B cell (primary cell): ENCODE measurements at regions not wholly inside any gene's neighbourhood (a gene's known extent, or its start where the extent isn't known, plus 50 kb on each side); places are given as distances from the start of the nearest gene placed in this dataset.
"Not testable (repeated sequence)": the region's sequence is repeated elsewhere in the genome, so short reads cannot be mapped to it uniquely, and the experiment has no call there.

Experiments
- ATAC-seq: fragments of 200-7000 bp; cut with Tn5 transposase; one replicate; pipeline ENCODE4 v1.10.0; 2021; ENCODE audit warnings: low read depth, mild to moderate bottlenecking, moderate number of reproducible peaks, moderate library complexity
- CTCF ChIA-PET: fragments of 350-600 bp; sonication (Branson Sonifier 250); formaldehyde crosslinking; loops from one replicate; lab custom pipeline; 2021; ENCODE audit warnings: antibody characterized with exemption, inconsistent platforms; lab: Charles Lee
- POLR2A ChIA-PET: fragments of 350-600 bp; sonication (Branson Sonifier 250); formaldehyde crosslinking; loops from one replicate; lab custom pipeline; 2021; ENCODE audit warnings: antibody characterized with exemption; lab: Charles Lee
- DNase-seq: peaks from one replicate; pipeline ENCODE4 v3.0.0; 2013
- H2AFZ ChIP-seq: 2 replicates; pipeline ENCODE4 v1.6.1; 2012; ENCODE audit warnings: mild to moderate bottlenecking, low read depth, low read length; ENCODE audit not compliant: insufficient read depth, poor library complexity, severe bottlenecking
- H3K27ac ChIP-seq, 2 donors: 1 replicate in 1 of 2; 2 replicates in 1 of 2; pipeline ENCODE4 v1.5.1; 2012 to 2013; ENCODE audit warnings: low read length in 2 of 2, mild to moderate bottlenecking in 2 of 2, moderate library complexity in 1 of 2
- H3K27me3 ChIP-seq, 4 experiments: fragments of 200-600 bp in 1 of 4; sonication (generic) in 1 of 4; replicated peaks in 1 of 4; 1 replicate in 2 of 4; 2 replicates in 2 of 4; pipeline versions ENCODE4 v1.6.1 to v1.7.0; 2013 to 2016; ENCODE audit warnings: low read length in 3 of 4, mild to moderate bottlenecking in 2 of 4, mixed read lengths in 1 of 4, moderate library complexity in 1 of 4; ENCODE audit not compliant: insufficient read depth in 4 of 4, control insufficient read depth in 3 of 4; ENCODE audit errors: control extremely low read depth in 1 of 4
- H3K36me3 ChIP-seq, 2 experiments: replicated peaks in 1 of 2; 1 replicate in 1 of 2; 2 replicates in 1 of 2; pipeline versions ENCODE4 v1.6.1 to v1.7.1; 2013; ENCODE audit warnings: low read length in 1 of 2; ENCODE audit not compliant: insufficient read depth in 2 of 2, control insufficient read depth in 1 of 2; ENCODE audit errors: control extremely low read depth in 1 of 2, extremely low read depth in 1 of 2
- H3K4me1 ChIP-seq, 2 donors: fragments of 200-600 bp in 1 of 2; sonication (generic) in 1 of 2; 1 replicate in 1 of 2; 2 replicates in 1 of 2; pipeline versions ENCODE4 v1.5.1 to v1.6.1; 2013 to 2017; ENCODE audit warnings: low read length in 2 of 2; ENCODE audit not compliant: control insufficient read depth in 2 of 2, insufficient read depth in 2 of 2
- H3K4me2 ChIP-seq: replicated peaks from 2 replicates; pipeline ENCODE3; 2012; ENCODE audit warnings: mild to moderate bottlenecking, low read depth, low read length; ENCODE audit not compliant: poor library complexity, severe bottlenecking
- H3K4me3 ChIP-seq, 5 experiments: fragments of 200-600 bp in 1 of 5; sonication (generic) in 1 of 5; 1 replicate in 3 of 5; 2 replicates in 2 of 5; pipeline versions ENCODE4 v1.5.1 to v1.7.0; 2011 to 2016; ENCODE audit warnings: low read length in 4 of 5, mild to moderate bottlenecking in 4 of 5, low read depth in 2 of 5, control low read depth in 1 of 5, moderate library complexity in 1 of 5; ENCODE audit not compliant: insufficient read depth in 1 of 5; ENCODE audit errors: control extremely low read depth in 1 of 5, extremely low read depth in 1 of 5
- H3K79me2 ChIP-seq: fragments of 200-600 bp; sonication (generic); one replicate; pipeline ENCODE4 v1.6.0; 2016; ENCODE audit warnings: low read length; ENCODE audit not compliant: control insufficient read depth, insufficient read depth
- H3K9ac ChIP-seq: fragments of 200-600 bp; sonication (generic); 2 replicates; pipeline ENCODE4 v1.6.1; 2017; ENCODE audit warnings: mild to moderate bottlenecking, low read length, moderate library complexity
- H3K9me3 ChIP-seq, 3 donors: one replicate each; pipeline versions ENCODE4 v1.6.1 to v1.7.1; 2013; ENCODE audit warnings: low read length in 2 of 3; ENCODE audit not compliant: control insufficient read depth in 2 of 3, insufficient read depth in 1 of 3; ENCODE audit errors: control extremely low read depth in 1 of 3
- H4K20me1 ChIP-seq: 2 replicates; pipeline ENCODE4 v1.6.0; 2012; ENCODE audit warnings: mild to moderate bottlenecking, low read length; ENCODE audit not compliant: insufficient read depth, control insufficient read depth, poor library complexity, severe bottlenecking
- H3K27ac Mint-ChIP-seq: one replicate; pipeline ENCODE4 v1.8.0; 2021; ENCODE audit warnings: mixed read lengths
- H3K27me3 Mint-ChIP-seq: one replicate; pipeline ENCODE4 v1.8.0; 2021; ENCODE audit warnings: mixed read lengths
- H3K4me1 Mint-ChIP-seq: one replicate; pipeline ENCODE4 v1.8.0; 2021; ENCODE audit warnings: mixed read lengths
- H3K4me3 Mint-ChIP-seq: one replicate; pipeline ENCODE4 v1.8.0; 2021; ENCODE audit warnings: mixed read lengths
- H3K9me3 Mint-ChIP-seq: one replicate; pipeline ENCODE4 v1.8.0; 2022; ENCODE audit warnings: mixed read lengths; ENCODE audit not compliant: insufficient read depth
- CTCF ChIP-seq: fragments of 200-600 bp; IDR thresholded peaks from one replicate; pipeline ENCODE4 v1.8.0; 2022; ENCODE audit warnings: antibody characterized with exemption, mild to moderate bottlenecking
- EZH2 ChIP-seq: IDR thresholded peaks from 2 replicates; pipeline ENCODE4 v1.6.1; 2012; ENCODE audit warnings: borderline replicate concordance, low read depth, mild to moderate bottlenecking, moderate library complexity, low read length; ENCODE audit not compliant: insufficient read depth, poor library complexity, severe bottlenecking
- WGBS: methylation state at CpG from one replicate; pipeline ENCODE4 v1.1.5; 2013; ENCODE audit warnings: missing lambda C conversion rate; ENCODE audit not compliant: insufficient coverage; 5-methylcytosine and 5-hydroxymethylcytosine counted together
- intact Hi-C: fragments of 100-400 bp; cut with micrococcal nuclease; formaldehyde crosslinking; loops from one replicate; pipeline ENCODE4 v1.10.0; 2022

GRCh38 chr16:59522826-59523225 lies 788.7 kb upstream of the GOT2 start:
- ATAC-seq (no peak), DNase-seq (no peak)
- no peaks in the 10 kb centered on the region for H3K4me1 Mint-ChIP-seq
- intact Hi-C loops = no loop called here
- no peaks in the 10 kb centered on the region for H3K27me3 Mint-ChIP-seq
- TF ChIP-seq CTCF = no peak
- no peak for TF ChIP-seq EZH2
- Histone ChIP-seq H2AFZ (no peak overlapping the region), H3K27me3 (no peaks in the 10 kb centered on the region), H3K36me3 (no peaks in the 10 kb centered on the region), H3K4me3 (no peak overlapping the region), H3K4me1 (no peaks in the 10 kb centered on the region), H3K4me2 (no peak overlapping the region), H4K20me1 (no peaks in the 10 kb centered on the region), H3K27ac (no peak overlapping the region), H3K9me3 (no peaks in the 10 kb centered on the region), H3K79me2 (no peaks in the 10 kb centered on the region), H3K9ac (no peak overlapping the region)
- H3K27ac Mint-ChIP-seq = no peak overlapping the region
- POLR2A ChIA-PET = no interaction called here
- H3K9me3 Mint-ChIP-seq = peaks cover 3% of the 10 kb centered on the region
- WGBS = no CpG with 5 or more reads among the region's 3 CpGs
- H3K4me3 Mint-ChIP-seq = no peak overlapping the region
- CTCF ChIA-PET = no interaction called here

GRCh38 chr16:59518721-59519120 lies 784.6 kb upstream of the GOT2 start:
- H3K4me1 ChIP-seq, H3K27ac ChIP-seq, H3K9me3 ChIP-seq, H3K4me2 ChIP-seq, H2AFZ ChIP-seq, H3K79me2 ChIP-seq, H3K9ac ChIP-seq, POLR2A ChIA-PET, H3K36me3 ChIP-seq, H3K4me3 ChIP-seq, ATAC-seq, intact Hi-C loops, DNase-seq, H3K4me3 Mint-ChIP-seq, H3K27me3 ChIP-seq, H4K20me1 ChIP-seq, H3K27ac Mint-ChIP-seq, H3K27me3 Mint-ChIP-seq, H3K4me1 Mint-ChIP-seq, CTCF ChIA-PET: not testable (repeated sequence)
- WGBS = 89% methylated on average over 2 of the region's 5 CpGs
- H3K9me3 Mint-ChIP-seq = peaks cover 12% of the 10 kb centered on the region
